ENCODE measurements at regions not wholly inside any gene's neighbourhood (a gene's known extent, or its start where the extent isn't known, plus 50 kb on each side); places are given as distances from the start of the nearest gene placed in this dataset.
"Not testable (repeated sequence)": the region's sequence is repeated elsewhere in the genome, so short reads cannot be mapped to it uniquely, and the experiment has no call there.

DNA sequence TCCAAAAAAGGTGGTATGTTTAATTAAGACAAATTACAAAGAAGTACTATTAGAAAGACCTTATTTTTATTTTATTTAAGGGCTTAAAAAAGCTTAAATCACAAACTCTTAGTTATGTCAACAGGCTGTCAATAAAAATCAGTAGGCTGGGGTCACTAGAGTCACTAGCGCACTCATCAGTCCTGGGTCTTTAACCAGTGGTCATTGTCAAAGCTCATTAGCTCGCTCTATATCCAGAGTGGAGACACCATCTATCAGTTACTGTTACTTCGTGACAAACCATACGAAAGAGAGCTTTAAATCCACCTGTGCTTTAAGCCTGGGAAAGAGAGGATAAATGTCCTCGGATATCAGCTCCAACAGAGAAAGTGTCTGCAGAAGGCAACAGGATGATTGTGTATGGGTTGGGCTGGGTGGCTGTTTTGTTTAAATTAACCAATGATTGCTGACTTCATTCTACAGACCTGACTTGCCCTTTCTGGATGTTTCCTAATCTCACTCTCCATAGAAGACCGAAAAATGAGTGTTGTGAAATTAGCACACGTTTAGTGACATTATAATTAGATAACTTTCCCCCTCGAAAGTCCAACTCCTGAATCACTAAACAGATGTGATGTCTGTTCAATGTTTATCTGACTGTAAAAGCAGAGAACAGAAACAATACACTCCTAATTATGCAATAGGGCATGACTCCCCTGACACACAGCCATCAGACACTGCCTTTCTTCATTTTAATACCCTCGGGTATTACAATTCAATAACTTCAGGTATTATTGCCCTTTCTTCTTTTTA, 123.6 kb upstream of the TNPO1 start:
- DNase-seq (ENCODE audit: low read depth): no peak

GRCh38 chr5:72692231-72692637, 124.2 kb upstream of the TNPO1 start:
- no peak for DNase-seq (ENCODE audit: low read depth)

DNA sequence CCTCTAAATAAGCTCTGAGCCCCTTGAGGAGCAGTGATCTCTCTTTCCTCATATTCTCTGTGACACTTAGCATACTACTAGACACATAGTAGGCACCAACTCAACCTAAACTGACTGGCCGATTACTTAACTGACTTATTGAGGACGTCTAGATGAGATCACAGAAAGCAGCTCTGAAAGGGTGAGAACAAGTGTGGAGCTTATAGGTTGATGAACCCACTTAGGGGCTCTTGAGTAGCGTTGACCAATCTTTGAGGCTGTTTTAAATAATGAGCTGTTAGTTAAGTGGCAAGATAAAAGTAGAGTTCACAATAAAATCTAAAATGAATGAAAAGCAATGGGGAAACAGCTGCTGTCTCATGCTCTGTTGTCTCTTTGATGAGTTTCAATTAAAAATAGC, 124.7 kb upstream of the TNPO1 start:
- DNase-seq (ENCODE audit: low read depth): no peak

GRCh38 chr5:72688916-72689315, 127.5 kb upstream of the TNPO1 start:
- no peak for DNase-seq (ENCODE audit: low read depth)

DNA sequence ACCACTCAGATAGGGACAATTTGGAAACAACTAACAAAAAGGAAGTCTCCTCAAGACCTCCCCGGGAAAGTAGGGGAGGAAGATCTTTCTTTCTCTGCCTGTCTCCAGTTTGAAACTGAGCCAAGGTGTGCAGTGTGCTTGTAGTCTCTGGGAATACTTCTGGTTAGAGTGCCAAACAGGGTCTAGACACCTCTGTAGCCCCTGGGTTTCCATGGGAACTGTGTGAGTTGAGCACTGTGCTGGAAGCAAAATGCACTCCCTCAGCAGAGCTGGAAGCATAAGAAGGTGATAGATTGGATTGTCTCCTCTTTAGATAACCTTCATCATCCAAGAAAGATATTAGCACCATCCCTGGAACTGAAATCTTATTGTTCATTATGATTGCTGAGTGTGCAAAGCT, 129.2 kb upstream of the TNPO1 start:
- no peak for DNase-seq (ENCODE audit: low read depth)

DNA sequence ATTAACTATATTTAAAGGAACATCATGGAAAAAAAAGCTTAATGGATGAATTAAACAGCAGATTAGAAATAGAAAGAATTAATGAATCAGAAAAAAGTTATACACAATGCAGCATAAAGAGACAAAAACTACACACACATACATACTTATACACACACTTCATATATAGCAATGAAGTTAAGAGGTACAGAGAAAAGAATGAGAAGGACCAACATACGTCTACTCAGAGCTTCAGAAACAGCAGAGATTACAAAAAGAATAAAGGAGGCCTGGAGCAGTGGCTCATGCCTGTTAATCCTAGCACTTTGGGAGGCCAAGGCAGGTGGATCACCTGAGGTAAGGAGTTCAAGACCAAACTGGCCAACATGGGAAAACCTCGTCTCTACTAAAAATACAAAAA, 133.9 kb upstream of the TNPO1 start:
- no peak for DNase-seq (ENCODE audit: low read depth)

DNA sequence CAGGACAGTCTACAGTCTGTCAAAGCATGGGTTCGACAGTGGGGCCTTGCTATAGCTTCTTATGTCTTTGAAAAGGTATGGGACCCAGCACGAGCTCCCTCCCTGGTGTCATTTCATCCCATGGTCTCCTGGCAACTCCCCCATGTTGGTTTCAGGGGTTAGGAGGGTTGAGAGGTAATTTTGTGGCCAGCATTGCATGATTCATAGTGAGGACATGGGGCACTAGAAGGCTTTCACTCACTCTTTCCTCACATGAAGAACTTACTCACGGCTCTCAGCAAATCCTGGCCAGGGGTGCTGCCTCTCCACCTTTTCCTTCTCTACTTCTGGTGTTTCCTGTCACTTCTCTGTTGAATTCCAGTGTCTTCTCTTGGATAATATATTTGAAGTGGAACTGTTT, 134.7 kb upstream of the TNPO1 start:
- DNase-seq (ENCODE audit: low read depth): no peak

GRCh38 chr5:72677447-72677846, 139.0 kb upstream of the TNPO1 start:
- no peak for DNase-seq (ENCODE audit: low read depth)

GRCh38 chr5:72676831-72677230, 139.6 kb upstream of the TNPO1 start:
- not testable (repeated sequence) for DNase-seq (ENCODE audit: low read depth)

GRCh38 chr5:72673623-72674022, 142.8 kb upstream of the TNPO1 start:
- no peak for DNase-seq (ENCODE audit: low read depth)

DNA sequence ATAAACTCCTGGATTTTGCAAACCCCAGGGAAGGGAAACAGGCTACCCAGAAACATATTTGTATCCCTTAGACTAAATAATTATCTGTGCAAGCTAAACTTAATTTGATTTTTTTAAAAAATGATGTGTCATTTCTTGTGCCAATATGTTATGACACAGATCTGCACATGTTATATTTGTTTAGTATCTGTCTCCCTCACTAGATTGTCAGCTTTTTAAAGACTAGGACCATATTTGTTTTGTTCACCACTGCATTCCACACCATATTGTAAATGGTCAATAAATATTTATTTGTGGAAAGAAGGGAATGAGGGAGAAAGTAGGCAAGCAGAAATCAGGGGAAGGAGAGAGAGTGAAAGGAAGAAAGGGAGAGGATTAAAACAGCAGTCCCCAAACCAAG, 143.3 kb upstream of the TNPO1 start:
- no peak for DNase-seq (ENCODE audit: low read depth)

DNA sequence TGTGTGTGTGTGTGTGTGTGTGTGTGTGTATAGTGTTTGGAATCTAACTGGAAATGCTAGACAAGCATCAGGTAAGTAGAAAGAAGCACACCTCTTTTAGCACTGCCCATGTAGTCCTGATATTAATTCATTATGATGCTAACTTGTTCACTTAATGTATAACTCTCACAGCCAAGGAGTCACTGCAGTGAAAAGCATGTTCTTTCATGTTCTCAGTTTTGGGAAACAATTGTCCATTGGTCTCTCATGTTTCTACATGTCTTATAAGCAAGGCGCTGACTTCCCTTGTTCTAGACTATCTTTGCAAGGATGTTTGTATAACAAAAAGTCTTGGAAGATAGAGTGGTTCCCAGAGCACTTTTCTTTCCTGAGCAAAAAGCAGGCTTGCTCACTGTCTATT, 148.8 kb upstream of the TNPO1 start:
- DNase-seq (ENCODE audit: low read depth): no peak

DNA sequence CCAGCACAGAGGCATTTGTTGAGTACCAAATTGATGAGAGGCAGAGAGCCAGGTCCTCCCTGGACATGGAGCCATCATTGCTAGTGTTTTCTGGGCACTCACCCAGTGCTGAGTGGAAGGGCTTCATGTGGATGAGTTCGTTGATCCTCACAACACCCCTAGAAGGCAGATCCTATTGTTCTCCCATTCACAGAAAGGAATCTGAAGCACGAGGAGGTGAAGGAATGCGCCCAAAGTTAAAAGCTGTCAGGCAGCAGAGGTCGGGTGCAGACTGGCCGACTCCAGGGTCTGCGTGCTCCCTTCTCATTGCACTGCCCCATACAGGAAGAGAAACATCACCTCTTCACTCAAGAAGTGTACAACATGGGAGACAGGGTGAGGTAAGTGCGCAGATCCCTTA, 153.5 kb upstream of the TNPO1 start:
- no peak for DNase-seq (ENCODE audit: low read depth)

- DNase-seq (ENCODE audit: low read depth): no peak
Observed at GRCh38 chr5:72662305-72662704, 154.2 kb upstream of the TNPO1 start.

GRCh38 chr5:72661405-72661804, 154.2 kb upstream of the ZNF366 start:
- no peak for DNase-seq (ENCODE audit: low read depth)

GRCh38 chr5:72659726-72660125, 152.5 kb upstream of the ZNF366 start:
- DNase-seq (ENCODE audit: low read depth): no peak

DNA sequence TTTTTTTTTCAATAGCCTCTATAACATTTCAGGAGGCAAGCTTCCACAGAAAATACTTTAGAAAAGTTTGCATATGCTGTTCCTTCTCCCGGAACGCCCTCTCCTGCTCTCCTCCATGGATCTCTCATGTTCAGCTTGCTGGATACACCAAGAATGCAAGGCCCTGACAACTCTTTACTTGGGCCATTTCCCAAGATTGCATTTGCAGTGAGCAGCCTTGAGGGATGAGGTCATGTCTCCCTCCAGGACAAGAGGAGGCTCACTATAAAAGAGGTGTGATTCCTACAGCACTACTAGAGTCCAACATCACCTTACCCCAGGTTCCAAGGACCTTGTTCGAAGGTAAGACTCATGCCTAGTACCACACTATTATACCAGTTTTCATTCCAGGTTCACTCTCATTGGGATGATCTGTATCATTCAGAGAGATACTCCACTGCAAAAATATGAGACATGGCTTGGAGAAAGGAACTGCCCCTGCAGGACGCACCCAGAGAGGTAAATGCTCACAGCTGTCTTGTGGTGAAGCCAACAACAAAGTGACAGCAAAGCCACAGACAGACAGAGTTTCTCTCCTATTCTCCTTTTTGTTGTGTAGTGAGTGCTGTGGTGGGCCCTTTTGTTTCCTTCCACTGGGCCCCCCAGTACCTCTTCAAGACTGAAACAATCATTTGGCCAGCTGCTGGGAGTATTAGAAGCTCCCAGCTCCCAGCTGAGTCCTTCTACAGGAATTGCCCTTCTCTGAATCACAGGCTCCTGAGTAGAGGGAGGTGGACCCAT, 151.7 kb upstream of the ZNF366 start:
- no peak for DNase-seq (ENCODE audit: low read depth)

- no peak for DNase-seq (ENCODE audit: low read depth)
Observed at GRCh38 chr5:72658161-72658560, 151.0 kb upstream of the ZNF366 start.

GRCh38 chr5:72656756-72657513, 149.7 kb upstream of the ZNF366 start:
- no peak for DNase-seq (ENCODE audit: low read depth)

GRCh38 chr5:72656331-72656730, 149.1 kb upstream of the ZNF366 start:
- no peak for DNase-seq (ENCODE audit: low read depth)

GRCh38 chr5:72654231-72654630, 147.0 kb upstream of the ZNF366 start:
- DNase-seq (ENCODE audit: low read depth): no peak

DNA sequence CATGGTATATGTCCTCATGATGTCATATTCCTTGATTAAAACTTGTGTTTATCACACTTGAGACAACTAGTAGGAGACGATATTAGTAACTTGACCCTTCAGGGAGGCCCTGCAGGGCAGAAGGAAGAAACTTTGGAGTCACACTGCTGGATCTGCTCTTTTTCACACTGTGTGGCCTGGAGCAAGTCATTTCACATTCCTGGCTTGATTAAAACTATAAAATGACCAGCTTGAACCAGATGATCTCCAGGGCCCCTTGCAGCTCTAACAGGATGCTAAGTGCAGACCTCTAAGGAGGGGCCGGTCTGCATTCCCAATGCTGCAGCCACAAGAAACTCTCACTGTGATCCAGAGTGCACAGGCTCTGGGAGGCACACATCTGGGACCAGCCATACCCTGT, 146.4 kb upstream of the ZNF366 start:
- no peak for DNase-seq (ENCODE audit: low read depth)

DNA sequence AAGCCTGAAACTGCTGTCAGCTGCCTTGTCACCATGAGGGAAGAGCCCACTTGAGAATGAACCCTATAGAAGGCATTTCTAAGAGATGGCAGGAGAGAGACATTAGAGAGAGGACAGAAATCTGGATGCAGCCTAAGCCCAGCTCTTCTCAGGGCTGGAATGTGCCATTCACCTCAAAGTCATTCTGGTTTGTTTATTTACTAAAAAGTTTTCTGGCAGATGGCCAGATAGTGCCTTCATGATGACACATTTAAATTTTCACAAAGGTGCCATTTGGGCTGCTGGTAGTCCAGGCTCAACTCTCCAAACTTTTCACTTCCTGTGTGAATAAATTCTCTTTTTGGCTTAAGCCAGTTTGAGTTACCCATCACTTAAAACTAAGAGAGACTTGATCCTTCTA, 144.6 kb upstream of the ZNF366 start:
- DNase-seq (ENCODE audit: low read depth): no peak

Data from activated gamma-delta T cell treated with anti-CD3 and anti-CD28 coated beads, Interleukin-2, amount 50 U/mL, for 16 hours (primary cell).